ACC112 (cell line): ENCODE measurements at regions not wholly inside any gene's neighbourhood (a gene's known extent, or its start where the extent isn't known, plus 50 kb on each side); places are given as distances from the start of the nearest gene placed in this dataset.

Source experiments
- H2AFZ ChIP-seq: fragments of 200-600 bp; sonication (generic); one replicate; pipeline ENCODE4 v1.6.0; 2017; ENCODE audit warnings: antibody characterized with exemption, low read length; ENCODE audit not compliant: unreplicated experiment
- H3K27ac ChIP-seq: fragments of 200-600 bp; sonication (generic); 2 replicates; pipeline ENCODE4 v1.5.1; 2014; ENCODE audit warnings: low read depth, mild to moderate bottlenecking, antibody characterized with exemption, low read length, moderate library complexity
- H3K27me3 ChIP-seq: fragments of 200-600 bp; sonication (generic); 2 replicates; pipeline ENCODE4 v1.6.1; 2014; ENCODE audit warnings: mild to moderate bottlenecking, antibody characterized with exemption, low read length, moderate library complexity, mixed read lengths; ENCODE audit not compliant: insufficient read depth
- H3K36me3 ChIP-seq: fragments of 200-600 bp; sonication (generic); 2 replicates; pipeline ENCODE4 v1.6.1; 2016; ENCODE audit warnings: mild to moderate bottlenecking, antibody characterized with exemption, low read length, moderate library complexity, mixed read lengths; ENCODE audit not compliant: insufficient read depth
- H3K4me1 ChIP-seq: fragments of 200-600 bp; sonication (generic); one replicate; pipeline ENCODE4 v1.6.1; 2016; ENCODE audit warnings: low read length, mixed read lengths; ENCODE audit not compliant: insufficient read depth, unreplicated experiment, control insufficient read depth
- H3K4me3 ChIP-seq: fragments of 200-600 bp; sonication (generic); 2 replicates; pipeline ENCODE4 v1.5.1; 2014; ENCODE audit warnings: mild to moderate bottlenecking, low read depth, low read length
- H3K79me2 ChIP-seq: fragments of 200-600 bp; sonication (generic); one replicate; pipeline ENCODE4 v1.6.0; 2016; ENCODE audit warnings: low read length; ENCODE audit not compliant: control insufficient read depth, unreplicated experiment, insufficient read depth

DNA sequence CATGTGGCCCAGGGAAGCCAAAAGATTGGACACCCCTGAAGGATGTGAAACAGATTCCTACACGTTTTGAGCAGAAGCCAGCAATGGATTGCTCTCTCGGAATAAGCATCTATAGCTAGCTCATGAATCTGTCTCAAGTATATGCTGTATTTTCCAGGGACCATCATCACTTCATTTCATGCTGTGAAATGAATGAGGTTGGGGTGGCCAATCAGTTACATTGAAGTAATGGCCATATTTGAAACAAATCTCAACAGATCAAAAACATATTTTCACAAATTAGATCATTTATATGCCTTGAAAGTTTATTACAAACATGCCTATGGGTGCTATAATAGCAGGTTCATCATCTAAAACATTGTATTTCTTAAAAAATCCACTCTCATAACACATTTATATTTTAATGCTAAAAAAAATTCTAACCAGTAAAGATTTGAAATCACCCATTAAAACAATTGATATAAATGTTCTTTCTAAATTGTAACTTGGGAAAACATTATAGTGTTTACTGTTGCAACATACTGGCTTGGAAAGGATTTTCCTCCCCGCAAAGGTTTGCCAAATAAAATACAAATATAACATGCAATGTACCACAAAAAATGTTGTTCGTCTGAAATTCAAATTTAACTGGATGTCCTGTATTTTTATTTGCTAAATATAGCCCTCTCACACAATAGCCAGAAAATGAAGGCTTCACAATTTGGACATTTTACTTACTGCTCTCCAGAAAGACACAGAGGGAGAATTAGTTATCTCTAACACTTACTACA is 743.6 kb downstream of the KCNJ2 start:
- H2AFZ ChIP-seq, result peak overlapping the region; percentile 55

DNA sequence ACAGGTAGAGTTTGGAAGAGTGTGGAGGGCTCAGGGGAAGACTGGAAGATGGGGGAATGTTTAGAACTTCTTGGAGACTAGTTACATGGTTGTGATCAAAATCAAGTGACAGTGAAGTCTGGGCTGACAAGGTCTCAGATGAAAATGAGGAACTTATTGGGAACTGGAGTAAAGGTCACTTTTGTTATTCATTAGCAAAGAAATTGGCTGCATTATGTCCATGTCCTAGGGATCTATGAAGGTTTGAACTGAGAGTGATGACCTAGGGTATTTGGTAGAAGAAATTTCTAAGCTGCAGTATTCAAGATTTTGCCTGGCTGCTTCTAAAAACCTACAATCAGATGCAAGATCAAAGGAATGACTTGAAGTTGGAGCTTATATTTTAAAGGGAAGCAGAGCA is 747.1 kb downstream of the KCNJ2 start:
- Histone ChIP-seq H3K79me2 (no peaks in the 10 kb centered on the region), H3K4me3 (no peak overlapping the region)

More for the DNA sequence above, 743.6 kb downstream of the KCNJ2 start:
- H3K27ac ChIP-seq, result peak overlapping the region; percentile 80
- H3K4me1 ChIP-seq, result peaks cover 6% of the 10 kb centered on the region
- H3K79me2 ChIP-seq, result no peaks in the 10 kb centered on the region
- H3K36me3 ChIP-seq, result no peaks in the 10 kb centered on the region
- no peaks in the 10 kb centered on the region for H3K27me3 ChIP-seq
- H3K4me3 ChIP-seq, result no peak overlapping the region

DNA sequence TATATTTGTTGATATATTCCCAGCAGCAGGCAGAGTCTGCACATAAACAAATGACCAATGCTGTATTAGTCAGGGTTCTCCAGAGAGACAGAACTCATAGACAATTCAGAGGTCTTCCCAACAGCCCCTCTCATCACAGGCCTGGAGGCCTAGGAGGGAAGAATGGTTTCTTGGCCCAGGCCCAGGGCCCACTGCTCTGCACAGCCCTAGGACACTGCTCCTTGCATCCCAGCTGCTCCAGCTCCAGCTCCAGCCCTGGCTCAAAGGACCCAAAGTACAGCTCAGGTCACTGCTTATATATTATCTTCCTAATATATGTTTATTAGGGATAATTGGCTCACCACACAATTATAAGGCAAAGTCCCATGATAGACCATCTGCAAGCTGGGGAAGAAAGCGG is 749.9 kb downstream of the KCNJ2 start:
- Histone ChIP-seq H3K27ac (no peak overlapping the region), H2AFZ (no peak overlapping the region), H3K4me3 (no peak overlapping the region), H3K79me2 (no peaks in the 10 kb centered on the region), H3K36me3 (no peaks in the 10 kb centered on the region), H3K27me3 (no peaks in the 10 kb centered on the region), H3K4me1 (no peaks in the 10 kb centered on the region)

More for the DNA sequence above, 747.1 kb downstream of the KCNJ2 start:
- Histone ChIP-seq H2AFZ (no peak overlapping the region), H3K27me3 (no peaks in the 10 kb centered on the region), H3K36me3 (no peaks in the 10 kb centered on the region), H3K27ac (no peak overlapping the region), H3K4me1 (peaks cover 6% of the 10 kb centered on the region)

DNA sequence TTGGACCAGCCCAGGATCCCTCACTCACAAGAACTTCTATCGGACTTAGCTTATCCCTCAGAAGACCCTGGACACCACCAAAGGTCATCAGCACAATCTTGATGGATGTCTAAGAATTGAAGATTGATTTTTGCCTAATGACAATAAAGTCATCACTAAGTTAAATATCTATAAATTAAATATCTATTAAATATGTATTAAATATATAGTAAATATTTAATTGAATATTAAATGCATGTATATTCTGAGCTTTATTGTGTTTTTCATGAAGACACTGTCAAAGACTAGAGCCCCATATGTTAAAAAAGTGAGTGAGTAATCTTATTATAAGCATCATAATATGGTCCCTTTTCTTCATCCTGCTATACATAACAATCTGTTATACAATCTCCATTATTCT is 751.1 kb downstream of the KCNJ2 start:
- Histone ChIP-seq H3K4me3 (no peak overlapping the region), H3K27ac (no peak overlapping the region), H3K27me3 (no peaks in the 10 kb centered on the region), H3K79me2 (no peaks in the 10 kb centered on the region), H3K4me1 (no peaks in the 10 kb centered on the region), H2AFZ (no peak overlapping the region), H3K36me3 (no peaks in the 10 kb centered on the region)

DNA sequence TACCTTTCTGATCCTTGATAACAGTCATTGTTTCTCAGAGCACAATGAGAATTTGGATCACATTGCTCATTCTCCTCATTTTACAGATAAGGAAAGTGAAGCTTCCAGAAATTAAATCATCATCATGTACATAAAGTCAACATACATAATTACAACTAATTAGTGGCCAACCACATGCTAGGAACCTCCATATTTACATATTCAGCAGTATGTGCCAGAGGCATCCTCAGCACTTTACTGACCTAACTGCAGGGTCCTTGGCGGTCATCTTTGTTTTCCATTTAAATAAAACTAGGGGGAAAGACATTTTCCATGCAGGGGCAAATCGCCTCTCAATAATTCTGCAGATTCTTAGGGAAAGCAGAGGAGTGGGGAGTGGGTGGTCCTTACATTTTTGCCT is 752.9 kb downstream of the KCNJ2 start:
- Histone ChIP-seq H3K27ac (no peak overlapping the region), H3K4me1 (no peaks in the 10 kb centered on the region), H3K27me3 (no peaks in the 10 kb centered on the region), H3K79me2 (no peaks in the 10 kb centered on the region), H3K36me3 (no peaks in the 10 kb centered on the region), H3K4me3 (no peak overlapping the region), H2AFZ (no peak overlapping the region)

DNA sequence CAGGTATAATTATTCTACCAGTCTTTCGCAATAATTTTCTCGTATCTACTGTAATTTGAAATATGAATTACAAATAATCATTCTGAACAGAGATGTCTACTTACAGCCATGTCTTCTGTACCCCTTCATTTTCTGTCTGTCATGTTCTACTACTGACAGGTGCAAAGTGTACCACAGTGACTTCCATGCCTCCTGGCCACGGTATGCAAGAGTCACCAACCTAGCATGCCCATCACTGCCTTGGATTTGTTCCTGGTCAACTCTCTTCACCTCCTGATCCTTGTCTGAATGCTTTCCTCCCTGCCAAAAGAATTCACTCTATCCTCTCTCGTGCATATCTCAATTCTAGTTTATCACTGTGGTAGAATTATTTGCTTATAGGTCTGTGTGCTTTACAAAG is 755.4 kb downstream of the KCNJ2 start:
- H3K36me3 ChIP-seq, result no peaks in the 10 kb centered on the region
- H2AFZ ChIP-seq, result no peak overlapping the region
- no peak overlapping the region for H3K27ac ChIP-seq
- H3K4me1 ChIP-seq, result no peaks in the 10 kb centered on the region
- no peaks in the 10 kb centered on the region for H3K27me3 ChIP-seq
- no peaks in the 10 kb centered on the region for H3K79me2 ChIP-seq
- H3K4me3 ChIP-seq, result no peak overlapping the region

DNA sequence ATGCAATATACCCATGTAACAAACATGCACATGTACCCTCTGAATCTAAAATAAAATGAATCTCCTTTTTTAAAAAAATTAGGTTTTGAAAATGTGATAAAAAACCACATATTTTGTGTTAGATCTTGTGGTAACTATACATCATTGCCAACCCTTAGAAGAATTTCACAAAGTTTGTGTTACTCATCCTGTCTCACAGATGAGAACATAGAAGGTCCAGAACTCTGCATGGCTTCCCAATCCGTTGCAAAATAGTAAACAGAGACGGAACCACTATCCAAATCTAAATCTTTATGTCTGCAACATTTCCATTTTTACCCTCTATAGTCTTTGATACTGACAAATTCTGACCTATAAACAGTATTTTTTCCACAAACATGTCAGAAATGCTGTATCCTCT is 759.9 kb downstream of the KCNJ2 start:
- no peaks in the 10 kb centered on the region for H3K79me2 ChIP-seq
- no peak overlapping the region for H2AFZ ChIP-seq
- H3K27ac ChIP-seq, result no peak overlapping the region
- no peak overlapping the region for H3K4me3 ChIP-seq
- no peaks in the 10 kb centered on the region for H3K4me1 ChIP-seq
- H3K27me3 ChIP-seq, result no peaks in the 10 kb centered on the region
- H3K36me3 ChIP-seq, result no peaks in the 10 kb centered on the region

DNA sequence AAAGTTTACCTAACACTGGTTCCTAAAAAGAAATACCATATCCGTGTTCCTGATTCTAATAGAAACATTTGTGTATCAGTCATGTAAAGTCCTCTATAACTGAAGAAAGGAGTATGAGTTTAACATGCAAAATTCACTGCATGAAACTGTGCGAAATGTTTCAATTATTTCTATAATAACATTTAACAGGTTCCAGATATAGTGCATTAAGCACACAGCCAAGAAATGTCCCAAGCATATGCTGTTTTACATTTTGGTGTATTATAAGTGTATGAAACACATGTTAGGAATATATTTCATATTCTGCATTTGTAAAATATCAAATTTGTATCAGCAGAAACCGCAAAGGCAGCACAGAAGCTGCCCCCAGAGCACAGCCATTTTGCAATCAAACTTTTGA is 764.9 kb downstream of the KCNJ2 start:
- Histone ChIP-seq H3K4me1 (no peaks in the 10 kb centered on the region), H3K27me3 (no peaks in the 10 kb centered on the region), H3K36me3 (no peaks in the 10 kb centered on the region), H3K4me3 (no peak overlapping the region), H3K79me2 (no peaks in the 10 kb centered on the region), H3K27ac (no peak overlapping the region), H2AFZ (no peak overlapping the region)

DNA sequence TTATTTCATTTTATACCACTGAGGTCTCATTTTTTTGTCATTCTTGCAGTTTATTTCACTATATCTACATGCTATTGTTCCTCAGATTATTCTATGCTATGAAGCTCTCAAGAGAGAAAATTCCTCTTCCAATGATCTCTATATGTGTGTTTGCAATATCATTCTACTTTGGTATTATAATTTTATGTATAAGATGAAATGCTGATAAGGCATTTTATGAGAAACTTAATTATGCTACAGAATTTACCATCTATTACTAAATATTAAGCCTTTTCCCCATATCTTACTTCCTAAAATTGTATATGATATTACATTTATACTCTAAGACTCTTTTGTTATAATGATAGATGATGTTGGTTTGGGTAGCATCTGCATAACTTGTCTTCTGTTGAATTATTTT is 765.5 kb downstream of the KCNJ2 start:
- no peak overlapping the region for H3K4me3 ChIP-seq
- no peaks in the 10 kb centered on the region for H3K4me1 ChIP-seq
- H3K27me3 ChIP-seq, result no peaks in the 10 kb centered on the region
- no peak overlapping the region for H2AFZ ChIP-seq
- no peak overlapping the region for H3K27ac ChIP-seq
- H3K36me3 ChIP-seq, result no peaks in the 10 kb centered on the region
- H3K79me2 ChIP-seq, result no peaks in the 10 kb centered on the region

DNA sequence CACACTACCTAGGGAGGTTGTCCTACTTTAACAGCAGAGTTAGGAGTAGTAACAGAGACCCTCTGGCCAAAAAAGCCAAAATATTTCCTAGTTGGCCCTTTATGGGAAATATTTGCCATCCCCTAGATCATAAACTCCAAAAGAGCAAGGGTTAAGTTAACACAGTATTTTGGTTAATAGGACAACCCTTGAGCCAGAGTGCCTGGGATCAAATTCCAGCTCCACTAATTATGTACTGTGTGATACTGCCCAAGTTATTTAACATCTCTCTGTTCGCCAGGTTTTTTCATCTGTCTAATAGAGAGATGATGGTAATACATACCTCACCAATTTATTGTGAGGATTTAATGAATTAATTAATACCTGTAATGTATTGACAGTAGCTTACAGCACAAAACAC is 767.4 kb downstream of the KCNJ2 start:
- Histone ChIP-seq H3K36me3 (no peaks in the 10 kb centered on the region), H3K79me2 (no peaks in the 10 kb centered on the region), H3K4me3 (no peak overlapping the region), H3K27me3 (no peaks in the 10 kb centered on the region), H3K27ac (no peak overlapping the region), H2AFZ (no peak overlapping the region), H3K4me1 (no peaks in the 10 kb centered on the region)

DNA sequence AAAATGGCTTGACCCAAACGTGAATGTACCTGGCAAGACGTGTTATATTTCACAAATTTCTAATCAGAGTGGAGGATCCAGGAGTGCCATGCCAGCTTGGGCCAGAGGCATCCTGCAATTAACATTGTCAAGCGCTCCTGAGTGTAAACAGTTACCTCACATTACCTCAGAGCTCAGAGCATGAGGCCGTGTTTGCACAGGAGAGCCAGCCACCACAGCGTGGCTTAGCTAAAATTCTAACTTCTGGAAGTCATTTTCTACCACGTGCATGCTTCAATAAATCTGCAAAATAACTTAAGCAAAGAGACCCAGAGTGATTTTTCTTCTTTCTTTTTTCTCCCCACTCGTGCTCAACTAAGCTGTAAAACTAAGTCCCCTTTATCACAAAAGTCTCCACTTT is 769.0 kb downstream of the KCNJ2 start:
- Histone ChIP-seq H3K27ac (no peak overlapping the region), H3K4me3 (no peak overlapping the region), H2AFZ (peak overlapping the region; percentile 65), H3K4me1 (no peaks in the 10 kb centered on the region), H3K36me3 (no peaks in the 10 kb centered on the region), H3K27me3 (no peaks in the 10 kb centered on the region), H3K79me2 (no peaks in the 10 kb centered on the region)
